NCI-H1694 treated with DMSO at 0.1 percent for 48 hours (cell line): ENCODE measurements at regions not wholly inside any gene's neighbourhood (a gene's known extent, or its start where the extent isn't known, plus 50 kb on each side); places are given as distances from the start of the nearest gene placed in this dataset.

ENCODE experiments used
- DNase-seq: peaks from one replicate; lab custom pipeline; 2025; lab: John Stamatoyannopoulos, UW

DNA sequence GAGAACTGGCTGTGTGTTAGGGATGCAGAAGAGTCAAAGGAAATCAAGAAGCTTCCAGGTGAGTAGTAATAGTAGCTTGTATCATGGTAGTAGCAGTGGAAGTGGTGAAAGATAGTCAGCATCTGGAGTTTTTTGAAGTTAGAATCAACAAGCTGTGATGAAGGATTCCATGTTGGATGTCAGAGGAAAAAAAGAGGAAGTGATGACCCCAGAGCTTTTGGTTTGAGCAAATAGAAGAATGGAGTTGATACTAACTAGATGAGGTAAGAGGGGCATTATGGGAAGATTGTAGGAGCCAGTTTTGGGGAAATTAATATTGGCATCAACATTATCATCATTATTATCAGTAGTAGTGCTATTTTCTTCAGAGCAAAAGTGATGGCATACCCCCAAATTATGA lies 542.2 kb downstream of the XIRP2 start:
- DNase-seq: no peak

DNA sequence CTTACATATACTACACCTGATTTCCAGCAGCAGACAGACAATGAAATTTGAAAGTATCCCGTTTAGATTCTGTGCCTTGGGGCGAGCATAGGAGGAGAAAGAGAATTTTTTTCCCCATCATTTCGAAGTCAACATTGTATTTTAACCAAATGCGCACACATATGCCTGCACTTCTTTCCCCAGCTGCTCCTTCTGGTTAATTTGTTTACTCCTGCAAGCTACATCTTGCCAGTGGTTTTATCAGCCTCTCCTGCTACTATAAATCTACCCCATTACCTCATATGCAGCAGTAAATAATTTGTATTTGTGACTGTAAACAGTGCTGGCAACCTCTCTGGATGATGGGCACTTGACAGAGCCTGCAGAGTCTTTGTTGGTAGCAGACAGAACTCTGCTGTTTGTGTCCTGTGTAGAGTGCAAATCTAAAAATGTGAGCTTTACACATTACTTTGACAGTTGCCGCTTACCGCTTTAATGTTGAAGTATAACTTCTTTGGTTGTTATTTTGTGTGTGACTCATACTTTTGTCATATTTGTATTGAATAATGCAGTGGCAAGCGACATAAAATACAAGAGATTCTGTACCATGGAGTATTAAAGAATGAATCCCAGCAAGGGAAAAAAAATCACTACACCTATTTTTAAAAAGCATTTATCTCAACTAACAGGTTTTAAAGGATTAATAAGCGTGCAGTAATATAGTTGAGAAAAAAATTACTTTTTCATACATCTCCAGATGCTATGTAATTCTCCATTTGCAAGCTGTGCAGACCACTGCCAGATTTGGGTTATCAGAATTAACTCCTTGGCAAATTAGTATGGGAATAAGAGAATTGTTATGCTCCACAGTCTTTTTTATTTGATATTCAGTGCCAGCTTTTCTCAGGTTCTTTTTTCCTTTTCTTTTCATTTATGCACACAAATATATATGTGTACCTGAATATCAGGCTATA lies 536.8 kb downstream of the XIRP2 start:
- peak; percentile 99 for DNase-seq

DNA sequence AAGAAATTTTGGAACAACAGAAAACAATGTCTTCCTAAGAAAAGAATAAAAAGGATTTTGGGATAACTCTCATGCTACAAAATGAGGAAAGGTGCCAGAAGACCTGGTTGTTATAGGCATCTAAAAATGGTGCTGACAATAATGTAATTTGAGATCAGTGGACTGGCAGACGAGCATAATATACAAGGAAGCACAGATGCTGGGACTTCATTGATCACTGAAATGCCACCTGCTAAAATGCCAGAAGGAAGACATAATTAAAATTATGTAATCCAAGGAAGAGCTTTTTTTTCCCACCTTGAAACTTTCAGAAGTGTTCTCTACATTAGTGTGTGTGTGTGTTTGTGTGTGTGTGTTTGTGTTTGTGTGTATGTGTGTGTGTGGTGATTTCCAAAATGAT lies 535.9 kb downstream of the XIRP2 start:
- DNase-seq: peak; percentile 97

- peak; percentile 95 for DNase-seq
Observed at GRCh38 chr2:167423731-167424130, 535.5 kb downstream of the XIRP2 start.

GRCh38 chr2:167420211-167420610 lies 531.9 kb downstream of the XIRP2 start:
- DNase-seq: no peak

DNA sequence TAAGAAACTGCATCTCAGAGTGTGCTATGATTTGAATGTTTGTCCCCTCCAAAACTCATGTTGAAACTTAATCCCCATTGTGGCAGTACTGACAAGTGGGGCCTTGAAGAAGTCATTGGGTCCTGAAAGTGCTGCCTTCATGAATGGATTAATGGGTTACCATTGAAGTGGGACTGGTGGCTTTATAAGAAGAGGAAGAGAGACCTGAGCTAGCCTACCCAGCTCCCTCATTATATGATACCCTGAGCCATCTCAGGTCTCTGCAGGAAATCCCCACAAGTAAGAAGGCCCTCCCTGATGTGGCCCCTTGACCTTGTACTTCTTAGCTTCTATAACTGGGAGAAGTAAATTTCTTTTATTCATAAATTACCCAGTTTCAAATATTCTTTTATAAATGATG lies 526.8 kb downstream of the XIRP2 start:
- DNase-seq: no peak

- DNase-seq: no peak
Observed at GRCh38 chr2:167411367-167411766, 523.1 kb downstream of the XIRP2 start.

DNA sequence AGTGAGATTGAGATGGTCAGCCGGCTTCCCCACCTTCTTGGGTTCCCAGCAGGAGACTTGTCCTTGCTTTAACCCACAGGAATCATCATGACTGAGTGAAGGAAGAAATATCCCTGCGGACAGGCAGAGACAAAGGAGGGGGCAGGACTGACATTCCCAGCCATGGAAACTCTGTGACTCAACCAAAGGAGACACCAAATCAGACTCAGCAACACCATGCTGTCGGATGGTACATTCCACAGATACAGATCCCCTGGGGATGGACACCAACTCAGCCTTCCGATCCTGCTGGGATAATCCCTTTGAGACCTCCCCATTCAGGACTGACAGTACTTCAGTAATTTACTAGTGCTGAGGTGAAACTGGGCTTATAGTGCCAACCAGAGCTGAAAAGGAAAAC lies 518.3 kb downstream of the XIRP2 start:
- no peak for DNase-seq

GRCh38 chr2:167404627-167405284 lies 516.5 kb downstream of the XIRP2 start:
- DNase-seq: no peak

DNA sequence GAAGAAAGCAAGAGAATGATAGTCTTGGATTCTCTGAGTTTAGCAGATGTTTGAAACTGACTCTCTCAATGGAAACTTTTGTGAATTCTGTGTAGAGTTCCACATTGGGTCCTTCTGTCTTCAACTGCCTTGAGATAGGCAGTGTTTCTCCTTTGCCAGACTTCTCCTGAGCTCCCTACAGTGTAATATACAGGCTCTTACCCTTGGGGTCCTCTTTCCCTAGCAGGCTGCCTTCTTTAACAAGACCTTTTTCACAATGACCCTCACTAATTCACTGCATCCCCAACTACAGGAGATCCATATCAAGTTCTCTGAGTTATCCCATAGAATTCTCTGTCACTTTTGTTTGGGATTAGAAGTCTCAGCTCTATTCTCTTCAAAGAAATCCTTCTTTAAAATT lies 513.0 kb downstream of the XIRP2 start:
- DNase-seq: no peak

- no peak for DNase-seq
Observed at GRCh38 chr2:167400546-167400945, 512.3 kb downstream of the XIRP2 start.

- peak; percentile 98 for DNase-seq
Observed at GRCh38 chr2:167398873-167399272, 510.6 kb downstream of the XIRP2 start.

GRCh38 chr2:167388901-167389300 lies 500.6 kb downstream of the XIRP2 start:
- DNase-seq: no peak

- no peak for DNase-seq
Observed at GRCh38 chr2:167388497-167388896, 500.2 kb downstream of the XIRP2 start.

DNA sequence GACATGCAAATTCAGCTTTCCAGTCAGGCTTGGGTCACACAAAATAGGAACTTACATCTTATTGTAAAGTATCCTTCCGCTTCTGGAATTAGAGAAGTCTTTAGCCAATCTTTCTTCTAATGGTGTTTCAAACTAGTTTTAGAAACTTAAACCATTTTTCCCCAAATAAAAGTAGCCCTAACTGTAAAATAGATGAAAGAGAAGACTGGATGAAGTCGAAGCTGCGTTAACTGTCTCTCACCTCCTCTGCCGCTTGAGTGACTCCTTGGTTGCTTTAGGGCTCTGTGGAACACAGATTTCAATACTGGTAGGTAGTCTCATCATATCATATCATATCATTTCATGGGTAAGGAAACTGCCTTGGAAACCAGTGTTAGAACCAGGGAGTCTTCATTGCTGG lies 498.4 kb downstream of the XIRP2 start:
- DNase-seq: no peak

DNA sequence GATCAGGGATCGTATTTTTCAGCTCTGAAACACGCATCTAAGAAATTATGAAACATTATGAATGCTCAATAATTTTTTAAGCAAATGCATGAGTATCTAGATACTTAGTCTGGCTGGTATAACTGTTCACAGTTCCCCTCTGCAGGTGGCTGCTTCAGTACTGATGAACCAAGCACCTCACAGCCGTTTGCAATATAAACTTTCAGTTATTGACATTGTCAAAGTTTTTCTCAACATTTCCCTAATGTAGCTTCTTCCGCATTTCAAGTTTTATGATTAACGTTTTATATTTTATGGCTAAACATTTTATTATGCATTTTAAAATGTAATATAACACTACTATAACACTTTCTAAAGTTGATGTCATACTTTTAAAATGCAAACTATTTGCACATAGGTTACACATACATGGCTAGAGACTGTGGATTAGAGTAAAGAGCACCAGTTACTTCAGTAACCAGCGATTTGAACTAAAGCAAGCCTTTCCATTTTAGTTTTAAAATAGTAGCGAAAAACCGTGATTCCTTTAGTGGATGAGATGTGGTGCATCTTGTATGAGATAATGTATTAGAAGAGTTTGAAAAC lies 495.4 kb downstream of the XIRP2 start:
- DNase-seq: no peak

- no peak for DNase-seq
Observed at GRCh38 chr2:167381349-167381748, 493.1 kb downstream of the XIRP2 start.

DNA sequence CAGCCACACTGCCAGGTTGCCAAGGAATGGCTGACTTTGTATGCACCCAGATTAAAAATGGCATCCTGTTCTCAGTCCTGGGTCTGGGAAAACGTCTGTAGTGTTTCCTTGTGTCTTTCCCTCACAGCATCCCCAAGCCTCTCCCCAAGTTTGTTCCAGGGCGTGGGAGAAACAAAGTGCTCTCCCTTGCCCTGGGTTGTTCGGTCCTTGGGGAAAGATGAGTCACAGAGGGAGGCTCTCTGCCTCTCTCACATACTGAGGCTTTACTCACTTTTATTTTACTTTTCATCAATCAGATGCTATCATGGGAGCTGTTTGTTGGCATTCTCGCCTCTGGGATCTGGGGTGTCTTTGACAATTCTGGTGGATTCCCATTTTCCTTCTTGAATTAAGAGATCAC lies 492.3 kb downstream of the XIRP2 start:
- no peak for DNase-seq

DNA sequence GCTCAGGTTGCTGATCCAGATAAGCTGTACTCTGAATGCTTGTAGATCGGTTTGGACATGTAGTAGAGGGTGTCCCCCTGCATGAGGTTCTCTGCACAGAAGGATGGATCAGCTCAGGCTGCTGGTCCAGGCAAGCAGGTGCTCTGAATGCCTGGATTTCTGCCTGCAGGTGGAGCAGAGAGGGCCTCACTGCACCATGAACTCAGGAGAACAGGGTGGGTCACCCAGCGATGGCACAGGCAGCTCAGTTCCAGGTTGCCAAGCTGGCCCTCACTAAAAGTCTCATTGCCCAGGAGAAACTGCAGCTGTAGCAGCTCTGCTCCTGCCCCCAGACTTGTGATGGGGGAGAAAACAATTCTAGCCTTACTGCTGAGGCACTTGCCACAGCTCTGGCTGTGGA lies 491.8 kb downstream of the XIRP2 start:
- DNase-seq: no peak

DNA sequence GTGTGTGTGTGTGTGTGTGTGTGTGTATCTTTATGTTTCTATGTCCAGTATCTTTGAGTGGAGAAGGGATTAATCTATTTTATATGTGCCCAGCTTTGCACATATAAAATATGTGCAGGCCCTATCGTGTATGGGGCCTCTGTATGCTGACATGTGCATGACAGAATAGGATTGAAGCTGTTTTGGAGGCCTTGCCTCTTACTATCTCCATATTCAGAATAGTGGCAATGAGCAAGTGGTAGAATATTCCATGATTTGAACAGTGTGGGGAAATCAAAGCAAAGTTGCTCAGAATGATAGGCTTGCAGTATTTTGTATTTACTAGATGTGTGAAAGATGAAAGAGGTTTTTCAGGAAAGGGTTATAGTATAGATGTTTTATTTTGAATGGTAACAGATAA lies 480.8 kb downstream of the XIRP2 start:
- DNase-seq: no peak

DNA sequence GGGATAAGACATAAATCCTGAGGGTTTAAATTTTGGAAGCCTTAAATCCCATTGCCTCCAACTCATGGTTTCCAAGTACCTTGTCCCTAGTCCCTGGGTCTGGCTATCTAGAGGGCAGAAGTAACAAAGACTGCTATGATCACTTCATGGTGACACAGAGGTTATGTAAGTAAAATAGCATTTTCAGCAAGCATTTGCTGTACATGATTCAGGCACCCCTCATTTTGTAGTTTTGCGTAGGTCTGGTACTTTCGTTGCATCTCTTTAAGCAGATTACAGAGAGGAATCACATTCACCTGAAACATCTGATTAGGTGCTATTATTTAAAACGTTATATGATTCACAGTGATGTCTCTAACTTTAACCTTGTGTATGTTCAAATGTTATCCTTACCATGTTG lies 480.1 kb downstream of the XIRP2 start:
- DNase-seq: no peak

DNA sequence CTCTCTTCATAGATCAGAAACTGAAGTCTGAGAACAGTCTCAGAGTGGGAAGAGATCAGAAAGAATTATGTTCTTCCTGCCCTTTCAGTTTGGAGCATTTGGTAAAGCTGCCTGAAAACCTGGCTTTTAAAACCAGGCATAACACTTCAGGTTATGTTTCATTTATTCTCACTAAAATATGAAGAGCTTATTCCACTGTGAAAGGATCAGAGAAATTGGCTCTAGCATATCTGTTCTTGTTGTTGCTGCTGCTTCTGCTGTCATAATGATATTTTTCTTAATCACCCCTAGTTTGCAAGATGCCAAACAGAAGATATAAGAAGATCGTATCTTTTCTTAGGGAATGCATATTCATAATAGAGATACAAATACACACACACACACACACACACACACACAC lies 476.9 kb downstream of the XIRP2 start:
- no peak for DNase-seq

DNA sequence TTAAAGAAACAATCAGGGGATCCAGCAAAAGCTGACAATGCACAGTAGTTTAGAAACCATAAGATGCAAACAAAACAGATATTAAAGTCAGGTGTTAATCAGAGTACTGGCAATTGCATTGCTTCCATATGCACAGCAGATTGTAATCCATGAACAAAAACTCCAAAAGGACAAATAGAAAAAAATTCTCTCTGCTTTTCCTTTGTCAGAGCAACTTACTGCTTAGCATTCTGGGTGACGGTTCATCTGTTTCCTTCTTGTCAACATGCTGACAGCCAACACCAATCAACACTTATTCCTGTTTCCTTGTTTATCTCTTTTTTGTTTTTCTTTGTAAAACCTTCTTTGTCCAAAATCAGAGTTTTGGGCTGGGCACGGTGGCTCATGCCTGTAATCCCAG lies 473.1 kb downstream of the XIRP2 start:
- DNase-seq: no peak
